Nephron (organoid): ENCODE measurements at regions not wholly inside any gene's neighbourhood (a gene's known extent, or its start where the extent isn't known, plus 50 kb on each side); places are given as distances from the start of the nearest gene placed in this dataset.

Experiments
- H3K27ac Mint-ChIP-seq, 3 experiments: 2 replicates each; pipeline ENCODE4 v1.8.0; 2020; ENCODE audit warnings: mixed read lengths in 3 of 3, mild to moderate bottlenecking in 2 of 3, moderate library complexity in 1 of 3
- H3K27me3 Mint-ChIP-seq: 2 replicates; pipeline ENCODE4 v1.8.0; 2021; ENCODE audit warnings: low read depth, mild to moderate bottlenecking, moderate library complexity, mixed read lengths
- H3K36me3 Mint-ChIP-seq: 2 replicates; pipeline ENCODE4 v1.8.0; 2020; ENCODE audit warnings: low read depth, mixed read lengths
- H3K4me1 Mint-ChIP-seq: 2 replicates; pipeline ENCODE4 v1.8.0; 2020; ENCODE audit warnings: mixed read lengths
- H3K4me3 Mint-ChIP-seq, 3 experiments: 2 replicates each; pipeline ENCODE4 v1.8.0; 2020; ENCODE audit warnings: mild to moderate bottlenecking in 3 of 3, mixed read lengths in 3 of 3, moderate library complexity in 2 of 3
- H3K9me3 Mint-ChIP-seq: 2 replicates; pipeline ENCODE4 v1.8.0; 2020; ENCODE audit warnings: mixed read lengths
- TF ChIP-seq, protein P1 (sequence below), 3 experiments: fragments of 200-600 bp; sonication (generic); IDR thresholded peaks; one replicate each; pipeline ENCODE4 v1.5.0; 2021; ENCODE audit warnings: antibody characterized with exemption in 3 of 3; ENCODE audit not compliant: unreplicated experiment in 3 of 3

DNA sequence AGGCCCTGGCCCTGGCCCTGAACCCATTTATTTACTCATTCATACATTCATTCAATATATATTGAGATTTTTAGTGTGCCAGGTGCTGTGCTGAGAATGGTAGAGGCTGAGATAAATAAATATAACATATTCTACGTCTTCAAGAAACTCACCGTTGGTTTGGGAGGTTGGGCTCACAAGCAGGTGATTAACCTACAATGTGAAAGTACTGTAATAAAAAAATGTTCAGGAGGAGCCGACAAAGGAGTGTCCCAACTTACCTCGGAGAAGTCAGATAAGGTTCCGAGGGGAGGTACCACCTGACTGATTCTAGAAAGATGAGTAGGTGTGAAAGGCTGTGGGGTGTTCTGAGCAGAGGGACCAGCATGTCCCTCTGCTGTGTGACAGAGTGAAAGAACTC is 479.6 kb upstream of the KLF4 start:
- Mint-ChIP-seq H3K4me3 (no peak overlapping the region), H3K36me3 (no peaks in the 10 kb centered on the region), H3K27me3 (peaks cover 21% of the 10 kb centered on the region), H3K9me3 (peaks cover 2% of the 10 kb centered on the region), H3K4me1 (peaks cover 7% of the 10 kb centered on the region), H3K27ac (no peak overlapping the region)
- TF ChIP-seq, protein P1, sequence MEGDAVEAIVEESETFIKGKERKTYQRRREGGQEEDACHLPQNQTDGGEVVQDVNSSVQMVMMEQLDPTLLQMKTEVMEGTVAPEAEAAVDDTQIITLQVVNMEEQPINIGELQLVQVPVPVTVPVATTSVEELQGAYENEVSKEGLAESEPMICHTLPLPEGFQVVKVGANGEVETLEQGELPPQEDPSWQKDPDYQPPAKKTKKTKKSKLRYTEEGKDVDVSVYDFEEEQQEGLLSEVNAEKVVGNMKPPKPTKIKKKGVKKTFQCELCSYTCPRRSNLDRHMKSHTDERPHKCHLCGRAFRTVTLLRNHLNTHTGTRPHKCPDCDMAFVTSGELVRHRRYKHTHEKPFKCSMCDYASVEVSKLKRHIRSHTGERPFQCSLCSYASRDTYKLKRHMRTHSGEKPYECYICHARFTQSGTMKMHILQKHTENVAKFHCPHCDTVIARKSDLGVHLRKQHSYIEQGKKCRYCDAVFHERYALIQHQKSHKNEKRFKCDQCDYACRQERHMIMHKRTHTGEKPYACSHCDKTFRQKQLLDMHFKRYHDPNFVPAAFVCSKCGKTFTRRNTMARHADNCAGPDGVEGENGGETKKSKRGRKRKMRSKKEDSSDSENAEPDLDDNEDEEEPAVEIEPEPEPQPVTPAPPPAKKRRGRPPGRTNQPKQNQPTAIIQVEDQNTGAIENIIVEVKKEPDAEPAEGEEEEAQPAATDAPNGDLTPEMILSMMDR (IDR thresholded peaks at IDR 0.05; ENCODE audit: unreplicated experiment in 3 of 3): no peak

DNA sequence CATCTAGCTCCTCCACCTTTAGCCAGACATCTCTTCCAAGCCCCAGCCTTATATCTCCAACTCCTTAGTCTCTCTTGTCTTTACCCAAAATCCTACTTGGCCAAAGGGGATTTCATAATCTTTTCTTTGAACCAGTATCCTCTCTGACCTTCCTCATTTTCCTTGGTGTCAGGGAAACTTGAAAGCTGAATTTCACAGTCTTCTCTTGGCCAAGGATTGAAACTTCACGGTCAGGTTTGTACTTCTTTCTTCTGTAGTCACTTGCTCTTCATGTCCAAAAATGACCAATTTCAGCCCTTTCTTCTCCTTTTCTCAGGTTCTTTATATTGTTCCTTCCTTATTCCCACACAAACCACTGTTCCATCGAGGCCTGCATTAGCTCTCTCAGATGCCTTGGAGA is 473.7 kb upstream of the KLF4 start:
- Mint-ChIP-seq H3K27ac (no peak overlapping the region), H3K36me3 (no peaks in the 10 kb centered on the region), H3K27me3 (peaks cover 14% of the 10 kb centered on the region), H3K4me3 (no peak overlapping the region), H3K4me1 (no peaks in the 10 kb centered on the region), H3K9me3 (peaks cover 2% of the 10 kb centered on the region)
- TF ChIP-seq, protein P1 (IDR thresholded peaks at IDR 0.05; ENCODE audit: unreplicated experiment in 3 of 3): no peak

DNA sequence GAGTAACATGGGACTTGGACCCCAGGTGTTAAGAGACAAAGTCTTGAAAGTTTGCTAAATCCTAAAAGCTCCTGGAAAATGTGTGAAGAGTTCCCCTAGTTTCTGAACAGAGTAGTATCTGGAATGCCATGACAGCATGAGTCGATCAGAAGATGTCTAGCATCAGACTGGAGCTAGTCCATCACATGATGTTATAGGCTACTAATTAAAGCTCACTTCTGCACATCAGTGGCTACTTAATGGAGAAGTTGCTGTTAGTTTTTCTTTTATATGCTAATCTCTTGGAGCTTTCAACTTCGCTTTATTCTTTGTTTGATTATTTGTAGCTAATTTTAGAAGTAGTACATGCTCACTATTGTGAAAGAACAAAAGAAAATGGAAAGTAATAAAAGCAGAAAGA is 471.3 kb upstream of the KLF4 start:
- Mint-ChIP-seq H3K4me3 (no peak overlapping the region), H3K27me3 (peaks cover 5% of the 10 kb centered on the region), H3K27ac (no peak overlapping the region), H3K9me3 (no peaks in the 10 kb centered on the region), H3K4me1 (no peaks in the 10 kb centered on the region), H3K36me3 (no peaks in the 10 kb centered on the region)
- TF ChIP-seq, protein P1 (IDR thresholded peaks at IDR 0.05; ENCODE audit: unreplicated experiment in 3 of 3): no peak

DNA sequence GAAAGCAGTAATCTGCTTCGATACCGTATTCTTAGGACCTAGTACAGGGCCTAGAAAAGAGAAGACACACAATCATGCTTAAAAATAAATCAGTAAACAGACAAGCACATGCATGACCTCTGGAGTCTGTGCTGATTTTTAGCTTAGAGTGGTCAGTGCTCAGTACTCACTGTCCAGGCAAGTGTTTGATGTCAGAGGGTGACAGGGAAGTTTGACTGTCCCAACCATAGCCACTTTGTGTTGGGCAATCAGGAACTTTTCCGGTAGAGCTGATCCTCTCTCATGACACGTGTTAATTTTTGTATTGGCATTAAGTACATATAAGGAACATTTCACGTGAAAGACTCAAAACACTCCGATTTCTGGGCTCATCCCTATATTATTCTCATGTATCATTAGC is 464.7 kb upstream of the KLF4 start:
- H3K27me3 Mint-ChIP-seq: peaks cover 4% of the 10 kb centered on the region
- no peaks in the 10 kb centered on the region for H3K4me1 Mint-ChIP-seq
- H3K36me3 Mint-ChIP-seq: peaks cover 3% of the 10 kb centered on the region
- no peak overlapping the region for H3K4me3 Mint-ChIP-seq
- TF ChIP-seq, protein P1 (IDR thresholded peaks at IDR 0.05; ENCODE audit: unreplicated experiment in 3 of 3): no peak
- H3K9me3 Mint-ChIP-seq: peaks cover 16% of the 10 kb centered on the region
- H3K27ac Mint-ChIP-seq: no peak overlapping the region

DNA sequence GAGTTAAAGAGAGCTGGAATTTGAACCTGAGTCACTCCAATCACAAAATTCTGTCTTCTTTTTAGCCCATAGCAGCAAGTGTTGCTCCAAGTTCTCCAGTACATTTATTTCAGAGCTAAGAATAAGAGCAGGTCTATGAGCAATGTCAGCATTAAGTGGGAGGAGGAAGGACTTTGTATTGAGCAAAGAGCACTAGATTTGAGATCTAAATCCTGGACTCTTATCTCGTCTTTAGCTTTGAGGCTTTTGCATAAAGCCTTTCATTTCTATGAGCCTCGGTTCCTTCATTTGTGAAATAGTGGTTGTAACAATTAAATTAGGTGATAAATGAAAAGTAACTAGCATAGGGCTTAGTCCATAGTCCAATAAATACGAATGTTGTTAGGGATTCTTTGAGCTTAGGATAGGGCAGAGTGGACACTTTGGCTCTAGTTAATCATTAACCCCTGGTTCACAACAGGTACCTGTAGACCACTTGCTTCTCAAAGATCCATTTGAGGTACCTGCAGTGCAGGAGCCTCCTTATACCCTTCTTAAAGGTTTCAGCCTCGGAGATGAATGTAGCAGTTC is 464.1 kb upstream of the KLF4 start:
- TF ChIP-seq, protein P1 (IDR thresholded peaks at IDR 0.05; ENCODE audit: unreplicated experiment in 3 of 3): no peak
- Mint-ChIP-seq H3K27ac (no peak overlapping the region), H3K36me3 (peaks cover 3% of the 10 kb centered on the region), H3K4me3 (no peak overlapping the region), H3K27me3 (peaks cover 4% of the 10 kb centered on the region), H3K9me3 (peaks cover 16% of the 10 kb centered on the region), H3K4me1 (no peaks in the 10 kb centered on the region)

DNA sequence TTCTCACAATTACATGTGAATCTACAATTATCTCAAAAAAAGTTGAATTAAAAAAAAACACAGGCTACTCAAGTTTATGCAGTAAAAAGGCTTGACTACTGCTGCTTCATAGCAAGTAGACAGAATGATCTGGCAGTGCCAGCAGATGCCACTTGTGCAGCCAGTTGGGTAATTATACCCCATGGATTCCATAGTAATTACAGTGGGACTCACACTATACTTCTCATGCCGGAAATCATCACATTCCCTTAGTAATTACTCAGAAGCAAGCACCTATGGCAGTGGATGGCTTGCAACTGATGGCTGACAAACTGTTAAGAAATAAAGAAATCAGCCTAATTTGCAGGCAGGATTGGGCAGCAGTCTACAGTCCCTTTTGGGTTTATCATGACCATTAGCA is 463.2 kb upstream of the KLF4 start:
- H3K27ac Mint-ChIP-seq: no peak overlapping the region
- no peak overlapping the region for H3K4me3 Mint-ChIP-seq
- TF ChIP-seq, protein P1 (IDR thresholded peaks at IDR 0.05; ENCODE audit: unreplicated experiment in 3 of 3): no peak
- peaks cover 3% of the 10 kb centered on the region for H3K36me3 Mint-ChIP-seq
- H3K9me3 Mint-ChIP-seq: peaks cover 16% of the 10 kb centered on the region
- H3K4me1 Mint-ChIP-seq: no peaks in the 10 kb centered on the region
- H3K27me3 Mint-ChIP-seq: peaks cover 4% of the 10 kb centered on the region
